SK-MEL-5 (cell line): ENCODE measurements at regions not wholly inside any gene's neighbourhood (a gene's known extent, or its start where the extent isn't known, plus 50 kb on each side); places are given as distances from the start of the nearest gene placed in this dataset.

ENCODE experiments used
- DNase-seq: peaks from one replicate; pipeline ENCODE4 v3.0.0-alpha.2; 2016; ENCODE audit warnings: low read depth, low spot score
- in situ Hi-C: cut with HindIII; loops from 2 replicates; pipeline ENCODE4 v1.10.0; 2016; ENCODE audit warnings: low sequenced_read_pairs, high pct_unique_total_duplicates, low pct_unique_long_range_greater_than_20kb

GRCh38 chr20:10924644-10925201 is 250.9 kb upstream of the JAG1 start:
- no peak for DNase-seq
- in situ Hi-C loops = no loop called here

- no peak for DNase-seq
- in situ Hi-C loops = no loop called here
Observed at GRCh38 chr20:10925767-10926166, 252.0 kb upstream of the JAG1 start.

GRCh38 chr20:10927011-10927583 is 253.3 kb upstream of the JAG1 start:
- no peak for DNase-seq
- in situ Hi-C loops = no loop called here

GRCh38 chr20:10927936-10928840 is 254.4 kb upstream of the JAG1 start:
- in situ Hi-C loops = no loop called here
- DNase-seq = no peak

GRCh38 chr20:10928841-10929421 is 255.1 kb upstream of the JAG1 start:
- in situ Hi-C loops = no loop called here
- no peak for DNase-seq

GRCh38 chr20:10935658-10936402 is 262.0 kb upstream of the JAG1 start:
- no peak for DNase-seq
- in situ Hi-C loops = no loop called here

GRCh38 chr20:10936786-10937185 is 263.0 kb upstream of the JAG1 start:
- DNase-seq = peak; percentile 93
- in situ Hi-C loops = no loop called here

- no peak for DNase-seq
- in situ Hi-C loops = no loop called here
Observed at GRCh38 chr20:10939331-10939941, 265.6 kb upstream of the JAG1 start.

- no peak for DNase-seq
- in situ Hi-C loops = no loop called here
Observed at GRCh38 chr20:10940941-10941340, 267.1 kb upstream of the JAG1 start.

- DNase-seq = no peak
- in situ Hi-C loops = no loop called here
Observed at GRCh38 chr20:10943686-10944265, 270.0 kb upstream of the JAG1 start.

- DNase-seq = no peak
- in situ Hi-C loops = no loop called here
Observed at GRCh38 chr20:10946124-10946880, 272.5 kb upstream of the JAG1 start.

GRCh38 chr20:10947726-10948125 is 273.9 kb upstream of the JAG1 start:
- in situ Hi-C loops = no loop called here
- DNase-seq = no peak

GRCh38 chr20:10949930-10950783 is 276.4 kb upstream of the JAG1 start:
- DNase-seq = no peak
- in situ Hi-C loops = no loop called here

- DNase-seq = no peak
- in situ Hi-C loops = no loop called here
Observed at GRCh38 chr20:10951216-10951615, 277.4 kb upstream of the JAG1 start.

- in situ Hi-C loops = no loop called here
Observed at GRCh38 chr20:10951904-10952303, 278.1 kb upstream of the JAG1 start.

GRCh38 chr20:10953437-10953836 is 279.6 kb upstream of the JAG1 start:
- in situ Hi-C loops = no loop called here
- DNase-seq = no peak

More at GRCh38 chr20:10951904-10952303, 278.1 kb upstream of the JAG1 start:
- no peak for DNase-seq
